ENCODE measurements at regions not wholly inside any gene's neighbourhood (a gene's known extent, or its start where the extent isn't known, plus 50 kb on each side); places are given as distances from the start of the nearest gene placed in this dataset.

DNA sequence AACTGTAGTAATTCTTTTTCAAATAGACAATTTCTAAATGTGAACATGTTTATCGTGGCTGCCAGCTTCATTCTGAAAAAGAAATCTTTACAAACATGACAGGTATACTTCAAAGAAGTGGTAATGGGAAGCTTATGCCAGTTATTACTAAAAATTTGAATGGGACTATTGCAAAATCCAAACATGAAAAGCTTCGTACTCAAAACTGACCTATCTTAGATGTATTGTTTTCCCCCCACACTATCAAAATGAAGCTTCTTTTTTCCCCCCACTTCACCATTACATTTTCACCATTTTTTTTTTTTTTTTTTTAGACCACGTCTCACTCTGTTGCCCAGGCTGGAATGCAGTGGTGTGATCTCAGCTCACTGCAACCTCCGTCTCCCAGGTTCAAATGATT is 50.4 kb upstream of the SERTAD2 start:
- no peak for DNase-seq (ENCODE audit: low read depth in 2 of 2)

DNA sequence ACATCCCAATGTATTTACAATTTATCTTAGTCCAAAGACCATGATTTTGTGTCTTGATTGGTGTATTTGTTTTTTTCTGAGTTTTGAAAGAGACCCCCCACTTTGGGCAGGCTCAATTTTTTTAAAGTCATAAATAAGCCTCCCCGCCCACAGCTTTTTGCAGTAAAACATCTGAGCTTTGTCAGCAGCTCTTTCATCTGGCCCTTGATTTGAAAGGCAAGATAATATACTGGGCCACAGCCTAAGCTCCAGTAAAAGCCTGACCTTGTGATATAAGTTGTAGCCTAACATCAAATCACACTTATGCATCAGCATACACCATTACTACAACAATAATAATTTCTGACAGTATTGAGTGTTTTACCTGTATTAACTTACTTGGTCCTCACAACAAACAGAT is 51.3 kb upstream of the SERTAD2 start:
- DNase-seq (ENCODE audit: low read depth in 2 of 2): no peak

DNA sequence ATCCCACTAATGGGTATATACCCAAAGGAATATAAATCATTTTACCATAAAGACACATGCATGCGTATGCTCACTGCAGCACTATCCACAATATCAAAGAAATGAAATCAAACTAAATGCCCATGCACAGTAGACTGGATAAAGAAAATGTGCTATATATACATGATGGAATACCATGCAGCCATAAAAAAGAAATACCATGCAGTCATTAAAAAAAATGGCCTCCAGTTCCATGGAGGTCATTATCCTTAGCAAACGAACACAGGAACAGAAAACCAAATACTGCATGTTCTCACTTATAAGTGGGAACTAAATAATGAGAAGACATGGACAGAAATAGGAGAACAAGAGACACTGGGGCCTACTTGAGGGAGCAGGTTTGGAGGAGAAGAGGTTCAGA is 53.6 kb upstream of the SERTAD2 start:
- no peak for DNase-seq (ENCODE audit: low read depth in 2 of 2)

DNA sequence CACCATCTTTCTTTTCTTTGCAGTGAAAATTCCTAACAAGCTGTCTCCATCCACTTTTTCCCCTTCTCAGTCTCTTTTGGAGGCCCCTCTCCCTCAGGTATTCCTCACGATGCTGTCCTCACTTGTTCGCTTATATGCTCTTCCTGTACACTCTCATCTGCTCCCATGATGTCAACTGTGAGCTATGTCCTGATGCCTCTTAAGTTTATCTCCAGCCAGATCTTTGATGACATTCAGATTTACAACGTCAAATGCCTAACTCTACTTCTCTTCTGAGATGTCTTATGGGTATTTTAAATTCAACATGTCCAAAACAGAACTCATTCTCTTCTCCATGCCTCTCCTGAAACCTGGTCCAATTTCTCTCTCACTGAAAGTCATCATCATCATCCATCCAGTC is 55.1 kb upstream of the SERTAD2 start:
- no peak for DNase-seq (ENCODE audit: low read depth in 2 of 2)

DNA sequence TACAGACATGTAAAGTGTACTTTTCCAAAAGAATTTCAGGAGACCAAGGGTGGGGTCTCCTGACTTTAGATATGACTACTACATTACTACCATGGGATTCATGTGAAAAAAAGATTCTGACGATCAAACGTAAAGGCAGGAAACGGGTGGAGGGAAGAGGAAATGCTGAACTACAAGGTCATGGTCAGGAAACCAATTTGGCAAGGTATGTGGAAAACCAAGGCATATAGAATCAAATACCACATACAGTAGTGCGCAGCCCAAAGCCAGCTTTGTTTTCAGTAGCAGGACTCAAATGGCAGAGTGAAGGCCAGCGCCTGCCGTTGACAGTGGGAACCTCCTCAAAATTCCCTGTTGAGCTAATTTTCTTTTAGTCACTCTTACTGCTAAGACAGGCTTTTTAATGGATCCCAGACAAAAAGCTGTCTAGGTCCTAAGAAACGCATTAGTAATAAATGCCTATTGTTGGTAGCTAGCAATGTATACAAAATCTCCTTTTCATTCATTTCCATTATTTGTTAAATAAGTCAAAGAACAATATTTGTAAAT is 57.6 kb upstream of the SERTAD2 start:
- DNase-seq (ENCODE audit: low read depth in 2 of 2): no peak

DNA sequence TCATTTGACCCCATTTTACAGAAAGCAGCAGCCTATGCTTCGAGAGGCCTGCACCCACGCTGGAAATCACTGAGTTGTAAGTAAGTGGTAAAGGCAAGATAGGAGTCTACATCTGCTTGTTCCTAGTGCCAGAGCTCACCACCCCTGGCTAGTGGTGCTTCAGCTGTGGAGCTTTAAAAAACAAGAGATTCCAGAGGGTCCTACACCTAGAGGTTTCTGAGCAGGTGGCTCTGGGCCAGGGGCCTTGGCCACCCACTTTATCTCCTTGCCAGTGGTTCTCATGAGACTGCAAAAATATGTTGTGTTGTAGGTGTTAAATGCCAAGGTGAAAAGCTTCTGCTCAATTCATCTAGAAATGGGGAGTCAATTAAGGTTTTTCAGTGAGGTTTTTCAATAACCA is 60.0 kb upstream of the SERTAD2 start:
- DNase-seq (ENCODE audit: low read depth in 2 of 2): no peak

DNA sequence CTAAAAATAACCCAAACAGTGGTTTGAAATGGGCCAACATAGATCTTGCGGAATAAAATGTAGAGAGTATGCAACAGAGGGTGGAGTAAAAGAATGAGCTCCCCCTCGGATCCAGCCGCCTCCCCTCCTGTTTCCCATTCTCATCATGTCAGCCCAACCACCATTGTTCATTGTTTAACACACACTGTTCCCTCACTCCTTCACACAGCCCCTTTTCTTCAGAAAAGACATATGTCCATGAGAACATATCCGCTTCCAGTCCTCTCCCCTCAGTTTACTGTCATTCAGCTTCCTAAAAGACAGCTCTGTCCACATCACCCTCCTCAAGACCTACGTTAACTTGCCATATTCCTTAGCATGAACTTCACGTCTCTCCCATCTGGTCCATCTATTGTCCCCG is 62.9 kb upstream of the SERTAD2 start:
- DNase-seq (ENCODE audit: low read depth in 2 of 2): no peak

DNA sequence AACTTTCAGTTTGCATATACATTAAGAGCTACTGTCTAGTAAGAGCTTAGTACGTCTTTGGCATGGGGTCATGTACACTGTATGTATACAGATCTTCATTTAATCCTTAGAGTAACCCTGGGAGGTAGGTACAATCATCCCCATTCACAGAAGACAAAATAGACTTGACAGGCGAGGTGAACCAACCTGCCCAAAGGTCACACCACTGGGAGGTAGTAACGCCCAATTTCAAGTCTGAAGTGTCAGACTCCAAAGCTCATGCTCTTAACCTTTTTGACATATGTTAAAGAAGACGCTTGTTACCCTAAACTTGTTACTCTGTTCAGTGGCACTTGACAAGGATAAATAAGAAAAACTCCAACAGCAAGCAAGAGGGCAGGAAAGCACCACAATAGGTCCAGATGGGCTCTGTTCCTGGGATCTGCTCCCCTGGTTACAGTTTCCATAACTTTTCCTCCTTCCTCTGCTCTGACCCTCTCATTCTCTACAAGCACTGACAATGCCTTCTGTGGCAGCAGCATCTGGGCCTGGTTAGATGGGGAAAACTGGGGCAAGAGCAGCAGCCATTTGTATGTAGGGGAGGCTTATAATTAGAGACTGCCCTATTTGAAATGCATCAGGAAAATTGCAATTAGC is 64.7 kb upstream of the SERTAD2 start:
- DNase-seq (ENCODE audit: low read depth in 2 of 2): no peak

DNA sequence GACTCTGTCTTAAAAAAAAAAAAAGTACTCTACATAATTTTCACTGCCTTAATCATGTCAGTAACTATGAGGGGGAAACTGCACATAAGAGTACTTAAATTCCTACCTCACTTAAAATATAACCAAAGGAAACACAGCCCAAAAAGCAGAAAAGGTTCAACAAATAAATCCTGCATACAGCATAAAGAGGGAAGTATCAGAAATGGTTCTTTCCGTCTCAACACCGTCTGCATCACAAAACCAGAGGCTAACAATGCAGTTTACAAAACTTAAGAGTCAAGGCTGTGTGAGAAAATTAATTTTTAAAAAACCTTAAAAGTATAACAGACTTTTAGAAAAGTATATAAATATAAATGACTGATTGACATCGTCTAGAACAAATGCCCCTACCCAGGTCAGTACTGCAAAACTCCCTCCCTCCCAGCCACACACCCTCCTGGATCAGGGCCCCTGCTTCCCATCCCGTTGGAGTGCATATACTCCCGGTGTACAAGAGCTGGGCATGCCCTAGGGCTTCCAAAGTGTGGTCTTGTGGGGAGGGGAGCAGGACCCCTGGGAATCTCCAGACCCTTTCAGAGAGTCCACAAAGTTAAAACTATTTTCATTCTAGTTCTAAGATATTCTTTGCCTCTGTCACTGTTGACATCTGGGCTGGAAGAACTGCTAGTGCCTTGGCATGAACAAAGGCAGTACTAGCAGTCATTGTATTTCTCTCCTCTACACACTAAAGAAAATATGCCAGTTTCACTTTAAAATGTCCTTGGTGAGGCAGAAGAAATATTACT is 67.0 kb upstream of the SERTAD2 start:
- no peak for DNase-seq (ENCODE audit: low read depth in 2 of 2)

DNA sequence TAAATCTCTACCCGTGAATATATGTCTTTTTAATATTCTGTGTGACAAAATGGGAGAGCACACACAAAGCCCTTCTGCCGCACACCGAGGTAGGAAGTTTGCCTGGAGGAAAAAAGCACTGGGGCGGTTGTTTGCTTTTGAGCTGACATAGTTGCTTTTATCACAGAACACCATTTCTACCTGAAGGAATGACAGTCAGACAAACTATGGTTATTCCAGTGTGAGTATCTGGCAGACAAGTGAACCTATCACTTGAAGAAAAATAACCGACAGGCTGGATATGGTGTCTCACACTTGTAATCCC is 67.6 kb upstream of the SERTAD2 start:
- no peak for DNase-seq (ENCODE audit: low read depth in 2 of 2)

DNA sequence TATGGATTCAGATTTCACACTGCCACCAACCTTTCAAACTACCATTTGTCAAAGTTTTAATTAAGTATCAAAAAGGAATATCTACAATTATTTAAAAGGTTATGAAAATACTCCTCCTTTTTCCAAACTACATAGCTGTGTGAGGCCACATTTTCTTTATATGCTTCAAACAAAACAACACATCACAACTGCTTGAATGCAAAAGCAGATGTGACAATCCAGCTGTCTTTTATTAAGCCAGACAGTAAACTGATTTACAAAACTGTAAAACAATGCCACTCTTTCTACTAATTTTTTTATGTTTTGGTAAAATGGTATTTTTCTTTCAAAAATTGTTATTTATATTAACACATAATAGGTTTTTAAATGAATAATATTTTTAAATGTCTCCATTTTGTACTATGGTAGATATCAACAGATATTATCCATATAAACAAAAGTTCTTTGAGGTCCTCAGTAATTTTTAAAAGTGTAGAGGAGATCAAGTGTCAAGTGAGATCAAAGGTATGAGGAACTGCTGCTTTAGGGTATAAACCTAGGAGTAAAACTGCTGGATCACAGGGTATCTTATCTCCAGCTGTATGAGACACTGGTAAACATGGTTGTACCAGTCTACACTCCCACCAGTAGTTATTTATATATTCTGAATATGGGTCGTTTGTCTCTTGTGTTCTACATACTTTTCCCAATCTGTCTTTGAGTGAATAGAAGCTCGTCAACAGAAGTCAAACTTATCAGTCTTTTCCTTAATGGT is 68.8 kb upstream of the SERTAD2 start:
- DNase-seq (ENCODE audit: low read depth in 2 of 2): no peak

DNA sequence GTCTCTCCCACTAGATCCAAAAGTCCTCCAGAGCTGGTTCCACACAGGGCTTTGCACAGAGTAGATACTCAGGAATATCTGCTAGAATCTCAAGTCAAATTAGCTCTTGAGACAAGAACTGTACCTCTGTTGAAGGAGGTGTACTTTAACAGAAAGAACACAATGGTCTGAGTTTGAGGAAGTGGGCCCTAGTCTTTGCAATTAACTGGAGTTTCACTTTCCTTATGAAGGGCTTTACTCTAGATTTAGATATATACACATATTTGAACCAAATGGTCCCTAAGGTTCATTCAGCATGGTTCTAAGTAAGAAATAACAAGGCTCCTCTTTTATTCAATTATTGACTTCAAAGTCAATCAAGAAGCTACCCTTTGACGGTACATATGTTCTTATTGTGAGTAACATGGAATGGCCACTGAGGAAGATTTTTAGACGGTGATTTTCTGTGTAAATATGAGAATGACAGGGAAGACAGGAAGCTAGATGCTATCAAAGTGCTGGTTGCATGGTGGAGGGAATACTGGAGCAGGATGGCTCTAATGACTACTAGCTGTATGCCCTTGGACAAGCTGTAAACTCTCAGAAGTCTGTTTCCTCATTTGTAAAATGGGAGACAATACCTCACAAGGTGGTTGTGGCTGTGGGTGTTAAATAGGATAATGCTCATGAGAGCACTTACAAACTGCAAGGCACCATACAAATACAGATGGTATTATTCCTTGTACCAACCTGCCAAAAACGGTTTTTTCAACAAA is 73.5 kb upstream of the SERTAD2 start:
- no peak for DNase-seq (ENCODE audit: low read depth in 2 of 2)

DNA sequence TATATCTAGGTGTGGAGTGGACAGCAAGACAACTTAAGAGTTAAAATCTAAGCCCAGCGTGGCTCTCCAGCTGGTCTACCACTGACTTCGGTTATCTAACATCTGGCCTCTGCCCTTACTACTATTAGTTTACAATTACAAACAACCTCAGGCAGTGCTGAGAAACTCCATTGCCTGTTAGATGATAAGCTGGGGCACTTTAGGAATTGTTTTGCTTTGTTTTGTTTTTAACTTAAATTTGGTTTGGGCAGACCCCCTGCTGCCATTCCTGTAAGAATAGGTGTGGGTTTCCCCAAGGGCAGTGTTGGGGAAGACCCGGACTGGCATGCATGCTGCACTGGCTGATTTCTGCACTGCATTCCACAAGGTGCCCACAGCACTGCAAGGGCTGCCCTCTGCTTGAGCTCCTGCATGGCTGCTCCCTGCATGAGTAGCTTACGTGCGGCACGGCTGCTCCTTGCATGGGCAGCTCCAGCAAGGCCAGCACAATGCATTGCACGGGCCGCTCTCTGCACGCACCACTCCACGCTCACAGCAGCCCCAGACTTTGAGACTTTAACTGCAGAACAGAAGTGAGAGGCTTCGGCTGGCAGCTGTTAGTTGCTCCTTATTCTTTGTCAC is 74.2 kb upstream of the SERTAD2 start:
- DNase-seq (ENCODE audit: low read depth in 2 of 2): no peak

DNA sequence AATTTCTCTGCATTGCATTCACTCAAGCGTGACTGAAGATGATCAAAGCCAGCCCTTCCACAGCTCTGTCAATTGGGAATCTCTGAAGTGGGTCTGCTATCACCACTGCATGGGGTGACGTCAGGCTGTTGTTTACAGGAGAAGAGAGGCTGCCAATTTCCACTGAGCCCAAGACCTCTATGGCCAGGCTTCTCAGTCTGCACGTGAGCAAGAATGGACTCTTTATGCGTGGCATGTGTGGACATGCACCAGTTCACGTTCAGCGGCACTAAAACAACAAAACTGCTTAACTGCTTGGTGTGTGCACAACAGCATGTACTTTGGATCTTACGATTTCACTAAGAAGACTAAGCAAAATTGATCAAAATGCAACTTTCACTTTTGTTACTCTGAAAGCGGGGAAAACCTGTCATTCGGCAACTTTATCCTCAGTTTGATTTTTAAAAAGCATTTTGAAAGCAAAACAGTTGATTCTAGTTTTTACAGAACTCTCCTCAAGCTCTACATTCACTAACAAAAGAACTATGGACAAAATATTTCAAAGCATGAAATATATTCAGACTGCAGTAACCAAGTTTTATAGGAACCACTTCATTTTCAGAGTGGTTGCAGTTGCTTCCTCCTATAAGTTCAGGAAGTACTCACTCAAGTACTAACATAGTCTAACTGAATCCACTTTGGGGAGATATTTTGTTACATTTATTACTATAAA is 77.0 kb upstream of the SERTAD2 start:
- DNase-seq (ENCODE audit: low read depth in 2 of 2): no peak

DNA sequence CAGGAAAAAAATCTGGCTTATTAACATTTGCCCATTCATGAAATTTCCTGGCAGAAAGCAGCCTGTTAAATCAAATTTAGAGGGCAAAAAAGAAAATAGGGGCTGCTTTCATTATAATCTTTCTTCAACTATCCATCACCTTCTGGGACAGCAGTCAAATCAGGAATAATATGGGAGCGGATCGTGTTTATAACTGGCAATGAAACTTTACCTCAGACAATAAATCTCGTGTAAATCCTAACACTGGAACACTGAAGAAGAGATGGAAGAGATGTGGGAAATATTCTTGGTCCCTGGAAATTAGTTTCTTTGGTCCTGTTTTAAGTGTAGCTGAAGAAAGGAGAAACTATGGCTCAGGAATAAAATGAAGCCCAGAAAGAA is 77.5 kb upstream of the SERTAD2 start:
- DNase-seq (ENCODE audit: low read depth in 2 of 2): no peak

DNA sequence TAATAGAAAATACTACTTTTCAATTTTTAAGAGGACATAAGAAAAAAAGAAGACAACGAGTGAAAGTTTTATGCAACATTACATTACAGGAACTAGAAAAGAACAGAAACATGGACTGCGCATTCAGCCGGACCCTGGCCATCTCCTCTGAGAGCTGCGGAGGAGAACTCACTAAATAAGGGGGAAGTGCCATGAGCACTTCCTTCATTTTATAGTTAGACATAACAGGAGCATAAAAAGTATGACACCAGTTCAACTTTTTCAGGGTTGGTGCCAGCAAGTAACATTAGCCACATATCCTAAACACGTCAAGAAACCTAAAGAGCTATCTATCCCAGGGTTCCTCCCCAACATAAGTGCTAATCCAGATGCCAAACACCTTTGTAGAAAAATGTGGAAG is 78.0 kb upstream of the SERTAD2 start:
- no peak for DNase-seq (ENCODE audit: low read depth in 2 of 2)

DNA sequence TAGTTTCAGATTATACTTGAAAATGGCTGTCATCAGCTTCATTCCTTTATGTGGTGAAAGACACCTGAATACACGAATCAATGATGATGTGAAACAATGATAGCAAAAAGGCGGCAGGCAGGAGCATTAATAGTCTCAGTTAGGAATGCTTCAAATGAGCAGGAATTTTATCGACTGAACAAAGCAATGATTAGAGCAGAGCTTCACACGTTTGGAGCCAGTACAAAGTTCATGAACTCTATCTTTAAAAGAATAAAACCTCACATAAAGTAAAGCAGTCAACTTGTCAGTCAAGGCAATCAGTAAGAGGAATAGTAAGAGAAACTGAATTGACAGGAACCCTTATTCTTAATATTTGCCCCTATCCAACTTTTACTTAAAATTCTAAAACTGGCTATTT is 78.4 kb upstream of the SERTAD2 start:
- no peak for DNase-seq (ENCODE audit: low read depth in 2 of 2)

DNA sequence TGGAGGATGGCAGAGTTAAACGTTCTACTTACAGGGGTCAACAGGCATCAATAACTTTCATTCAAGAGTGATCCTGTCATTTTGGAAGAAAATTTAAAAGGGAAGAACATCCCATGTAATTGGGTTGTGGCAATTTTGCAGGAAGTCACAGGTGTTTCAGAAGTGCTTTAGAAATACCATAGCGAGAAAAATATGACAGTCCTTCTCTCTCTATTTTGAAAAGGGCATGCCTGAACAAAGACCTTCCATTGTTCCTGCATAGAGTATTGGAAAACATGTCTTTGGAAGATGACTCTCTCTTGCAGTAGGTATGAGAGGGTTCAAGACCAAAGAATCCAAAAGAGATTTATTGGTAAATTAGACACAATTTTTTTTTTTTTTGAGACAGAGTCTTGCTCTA is 81.8 kb upstream of the SERTAD2 start:
- no peak for DNase-seq (ENCODE audit: low read depth in 2 of 2)

DNA sequence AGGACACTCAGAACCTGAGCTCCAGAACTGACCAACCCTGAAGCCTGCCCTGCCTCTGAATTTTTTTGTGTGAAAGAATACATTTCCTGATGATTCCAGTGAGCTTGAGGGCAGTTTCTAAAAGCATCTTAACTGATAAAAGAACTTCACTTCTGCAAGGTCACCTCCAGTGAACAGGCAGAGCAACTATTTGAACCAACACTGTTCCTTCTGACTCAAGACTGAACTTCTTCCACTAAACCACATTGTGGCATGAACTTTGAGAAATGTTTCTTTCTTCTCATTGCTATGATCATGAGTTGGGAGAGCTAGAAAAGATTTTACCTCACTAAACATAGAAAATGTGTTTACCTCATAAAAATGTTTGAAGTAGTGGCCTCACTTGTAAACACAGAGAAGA is 83.8 kb upstream of the SERTAD2 start:
- DNase-seq (ENCODE audit: low read depth in 2 of 2): no peak

DNA sequence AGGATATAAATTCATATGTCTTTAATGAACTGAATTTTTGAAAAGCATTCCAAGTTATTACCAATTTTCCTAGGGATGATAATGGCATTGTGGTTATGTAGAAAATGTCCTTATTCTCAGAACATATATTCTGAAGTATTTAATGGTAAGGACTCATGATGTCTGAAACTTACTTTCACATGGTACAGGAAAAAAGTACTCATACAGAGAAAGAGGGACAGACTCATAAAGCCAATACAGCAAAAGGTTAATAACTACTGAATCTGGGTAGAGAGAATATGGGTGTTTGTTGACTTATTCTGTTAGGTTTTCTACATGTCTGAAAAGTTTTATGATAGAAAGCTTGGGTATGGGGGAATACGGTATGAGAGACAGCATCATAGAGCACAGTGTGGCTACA is 84.3 kb upstream of the SERTAD2 start:
- no peak for DNase-seq (ENCODE audit: low read depth in 2 of 2)

DNA sequence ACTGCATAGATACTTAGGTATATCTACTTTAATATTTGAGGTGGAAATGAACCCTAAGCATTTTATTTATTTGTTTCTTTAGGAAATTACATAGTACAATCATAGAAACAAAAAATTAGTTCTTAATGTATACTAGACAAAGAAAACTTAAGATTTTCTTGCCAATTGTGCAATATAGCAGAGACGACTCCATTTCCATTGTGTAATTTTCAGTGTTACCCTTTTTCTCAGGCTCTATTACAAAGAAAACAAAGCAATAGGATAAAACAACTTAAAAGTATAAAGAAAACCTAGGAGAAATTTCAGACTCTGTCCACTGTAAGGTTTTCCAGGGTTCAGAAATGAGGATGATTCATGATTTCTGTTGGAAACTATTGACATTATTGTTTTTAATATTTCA is 89.0 kb upstream of the SERTAD2 start:
- DNase-seq (ENCODE audit: low read depth in 2 of 2): no peak

Data from stimulated activated CD4-positive, alpha-beta T cell treated with anti-CD3 and anti-CD28 coated beads, Interleukin-1b, Interleukin-23, amount 100 ng/mL, for 4 hours (primary cell).